HEK293T (cell line): ENCODE measurements at regions not wholly inside any gene's neighbourhood (a gene's known extent, or its start where the extent isn't known, plus 50 kb on each side); places are given as distances from the start of the nearest gene placed in this dataset.

Source experiments
- CTCF ChIA-PET: fragments of 350-600 bp; formaldehyde crosslinking; extraction: SDS; loops from one replicate; lab custom pipeline; 2021; ENCODE audit warnings: antibody characterized with exemption, inconsistent platforms; lab: Yijun Ruan, JAX
- POLR2A ChIA-PET: fragments of 350-600 bp; formaldehyde crosslinking; extraction: SDS; loops from one replicate; lab custom pipeline; 2020; ENCODE audit warnings: antibody characterized with exemption, inconsistent platforms; lab: Yijun Ruan, JAX
- DNase-seq: peaks from one replicate; pipeline ENCODE4 v3.0.0; 2012; ENCODE audit warnings: mixed read lengths; ENCODE audit errors: extremely low spot score
- ARNT ChIP-seq: fragments of 450-650 bp; IDR thresholded peaks from 2 replicates; pipeline ENCODE4 v1.6.1; 2017; ENCODE audit warnings: mild to moderate bottlenecking
- BHLHE40 ChIP-seq: fragments of 450-650 bp; IDR thresholded peaks from 2 replicates; pipeline ENCODE4 v1.6.1; 2016; ENCODE audit warnings: mild to moderate bottlenecking, moderate library complexity, borderline replicate concordance
- CTBP1 ChIP-seq: fragments of 450-650 bp; IDR thresholded peaks from 2 replicates; pipeline ENCODE4 v1.6.1; 2016; ENCODE audit warnings: borderline replicate concordance
- ELF4 ChIP-seq: fragments of 450-650 bp; IDR thresholded peaks from 2 replicates; pipeline ENCODE4 v1.6.1; 2017; ENCODE audit warnings: antibody characterized with exemption
- FOXA1 ChIP-seq: fragments of 450-650 bp; IDR thresholded peaks from 2 replicates; pipeline ENCODE4 v1.6.1; 2016; ENCODE audit warnings: mild to moderate bottlenecking
- FOXK2 ChIP-seq: fragments of 450-650 bp; IDR thresholded peaks from 2 replicates; pipeline ENCODE4 v1.6.1; 2016; ENCODE audit warnings: mild to moderate bottlenecking
- FOXM1 ChIP-seq: fragments of 450-650 bp; IDR thresholded peaks from 2 replicates; pipeline ENCODE4 v1.6.1; 2017; ENCODE audit warnings: mild to moderate bottlenecking, borderline replicate concordance
- HDGF ChIP-seq: fragments of 450-650 bp; IDR thresholded peaks from 2 replicates; pipeline ENCODE4 v1.6.1; 2017; ENCODE audit warnings: antibody characterized with exemption, borderline replicate concordance
- L3MBTL2 ChIP-seq: fragments of 450-650 bp; conservative IDR thresholded peaks from 2 replicates; pipeline ENCODE4 v1.6.1; 2016; ENCODE audit warnings: mild to moderate bottlenecking
- LEF1 ChIP-seq: fragments of 450-650 bp; IDR thresholded peaks from 2 replicates; pipeline ENCODE4 v1.6.1; 2017; ENCODE audit warnings: mild to moderate bottlenecking, borderline replicate concordance
- NFRKB ChIP-seq: fragments of 450-650 bp; IDR thresholded peaks from 2 replicates; pipeline ENCODE4 v1.6.1; 2016; ENCODE audit warnings: mild to moderate bottlenecking, moderate library complexity
- SP1 ChIP-seq: fragments of 450-650 bp; IDR thresholded peaks from 2 replicates; pipeline ENCODE4 v1.6.1; 2017
- SUZ12 ChIP-seq: fragments of 450-650 bp; IDR thresholded peaks from 2 replicates; pipeline ENCODE4 v1.6.1; 2016; ENCODE audit warnings: mild to moderate bottlenecking
- TARDBP ChIP-seq: fragments of 450-650 bp; IDR thresholded peaks from 2 replicates; pipeline ENCODE4 v1.6.1; 2016
- ZNF384 ChIP-seq: fragments of 450-650 bp; IDR thresholded peaks from 2 replicates; pipeline ENCODE4 v1.6.1; 2016
- TF ChIP-seq, protein P1 (sequence below): fragments of 450-650 bp; IDR thresholded peaks from 2 replicates; pipeline ENCODE4 v1.6.1; 2016

DNA sequence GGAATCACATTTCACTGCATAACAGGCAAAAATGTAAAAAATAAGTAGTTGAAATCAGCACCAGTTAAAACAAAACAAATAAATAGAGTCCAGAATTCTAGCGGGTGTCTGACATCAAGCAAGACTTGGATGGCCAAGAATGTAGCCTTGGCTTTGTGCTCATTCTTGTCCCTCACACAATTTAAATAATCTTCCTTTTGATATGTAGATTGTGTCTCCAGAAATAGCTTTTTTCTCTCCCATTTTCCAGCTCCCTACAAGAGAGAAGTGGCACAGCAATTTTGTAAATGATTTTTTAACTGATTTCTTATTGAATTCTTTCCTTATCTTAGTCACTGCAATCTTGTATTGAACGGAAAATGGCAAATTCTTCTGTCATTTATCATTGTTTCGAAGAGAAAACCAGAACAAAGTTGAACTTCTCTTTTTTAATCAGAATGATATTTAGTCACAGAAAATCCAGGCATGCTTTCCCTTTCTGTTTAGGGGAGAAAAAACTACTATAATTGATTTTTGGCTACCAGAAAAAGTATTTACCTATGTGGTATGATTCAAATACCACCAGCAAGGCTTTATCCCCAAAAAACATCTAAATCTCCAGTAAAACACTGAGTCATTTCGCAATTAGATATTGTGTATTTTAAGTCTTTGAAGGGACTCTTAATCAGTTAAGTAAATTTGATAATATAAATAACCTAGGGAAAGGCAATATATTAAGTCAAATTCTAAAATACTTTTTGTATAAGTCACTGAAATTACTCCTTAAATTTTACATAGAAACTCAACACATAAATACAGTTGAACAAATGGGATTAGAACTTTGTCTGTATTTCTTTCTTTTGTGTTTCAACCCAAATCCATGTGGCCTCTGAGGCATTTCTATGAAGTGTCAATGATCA is 481.7 kb downstream of the GBE1 start:
- ChIA-PET CTCF (no interaction called here), POLR2A (no interaction called here)
- TF ChIP-seq L3MBTL2 = no peak
- no peak for DNase-seq

DNA sequence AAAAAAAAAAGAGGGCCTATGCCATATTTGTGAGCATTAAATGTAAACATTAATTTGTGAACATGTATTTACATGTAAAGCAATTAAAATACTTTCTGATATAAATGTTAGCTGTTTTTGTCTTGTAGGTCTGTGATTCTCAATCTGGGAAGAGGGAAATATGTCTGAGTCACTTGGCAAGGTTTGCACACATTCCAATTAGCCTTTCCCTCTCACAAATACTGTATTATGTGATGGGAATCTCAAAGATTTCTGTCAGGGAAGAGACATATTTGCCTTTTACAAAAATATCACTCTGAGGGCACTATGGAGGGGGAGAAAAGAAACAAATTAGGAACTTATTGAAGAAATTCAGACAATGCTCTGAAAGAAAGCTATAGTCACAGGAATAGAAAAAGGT is 483.6 kb downstream of the GBE1 start:
- DNase-seq = no peak
- ChIA-PET POLR2A (no interaction called here), CTCF (interaction anchor here (0.6 kb wide), 1 partner anchor 498 kb away, joined by 3 read pairs; no protein-coding TSS in a partner anchor)
- TF ChIP-seq HDGF (no peak), ZNF384 (no peak), ELF4 (no peak), BHLHE40 (no peak), L3MBTL2 (no peak), FOXM1 (no peak), NFRKB (no peak), LEF1 (no peak), SUZ12 (no peak), CTBP1 (no peak), SP1 (no peak), FOXA1 (no peak), TARDBP (no peak), ARNT (no peak), FOXK2 (no peak)
- TF ChIP-seq, protein P1, sequence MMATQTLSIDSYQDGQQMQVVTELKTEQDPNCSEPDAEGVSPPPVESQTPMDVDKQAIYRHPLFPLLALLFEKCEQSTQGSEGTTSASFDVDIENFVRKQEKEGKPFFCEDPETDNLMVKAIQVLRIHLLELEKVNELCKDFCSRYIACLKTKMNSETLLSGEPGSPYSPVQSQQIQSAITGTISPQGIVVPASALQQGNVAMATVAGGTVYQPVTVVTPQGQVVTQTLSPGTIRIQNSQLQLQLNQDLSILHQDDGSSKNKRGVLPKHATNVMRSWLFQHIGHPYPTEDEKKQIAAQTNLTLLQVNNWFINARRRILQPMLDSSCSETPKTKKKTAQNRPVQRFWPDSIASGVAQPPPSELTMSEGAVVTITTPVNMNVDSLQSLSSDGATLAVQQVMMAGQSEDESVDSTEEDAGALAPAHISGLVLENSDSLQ = no peak

- TF ChIP-seq ARNT (no peak), SUZ12 (no peak), FOXA1 (no peak), CTBP1 (no peak), HDGF (no peak), SP1 (no peak)
- ChIA-PET CTCF (no interaction called here), POLR2A (no interaction called here)
- DNase-seq = no peak
Observed at GRCh38 chr3:81274671-81275070, 486.8 kb downstream of the GBE1 start.

DNA sequence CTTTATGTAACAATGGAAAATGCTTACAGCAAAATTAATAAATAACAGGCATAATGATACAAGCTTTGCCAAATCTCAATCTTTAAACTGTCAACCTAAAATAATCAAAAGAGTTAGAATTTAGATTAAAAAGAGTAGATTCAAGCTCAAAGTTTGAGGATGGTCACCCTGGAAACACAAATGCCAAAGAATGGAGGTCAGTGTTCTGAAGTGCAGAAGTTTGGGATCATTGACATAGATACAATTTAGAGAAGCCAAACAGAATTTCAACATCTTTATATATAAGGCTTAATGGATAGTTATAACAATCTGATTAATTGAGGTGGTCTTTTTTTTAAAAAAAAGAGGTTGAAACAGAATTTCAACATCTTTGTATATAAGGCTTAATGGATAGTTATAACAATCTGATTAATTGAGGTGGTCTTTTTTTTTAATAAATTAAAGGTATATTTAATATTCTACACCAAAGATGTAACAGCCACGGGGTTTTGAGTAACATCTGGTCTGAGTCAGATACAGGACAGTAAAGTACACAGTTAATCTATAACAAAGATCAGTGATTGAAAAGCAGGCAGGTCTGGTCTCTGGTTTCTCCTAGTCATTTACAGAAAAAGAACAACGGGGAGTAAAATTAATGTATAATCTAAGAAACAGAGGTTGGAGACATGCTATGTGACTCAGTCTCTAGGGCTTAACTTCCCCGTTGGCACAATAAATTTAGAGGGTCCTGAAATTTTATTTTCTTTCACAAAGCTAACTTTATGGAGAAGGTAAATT is 490.7 kb downstream of the GBE1 start:
- no peak for TF ChIP-seq FOXM1
- TF ChIP-seq L3MBTL2 = no peak
- TF ChIP-seq NFRKB = no peak
- no peak for TF ChIP-seq ZNF384
- no peak for TF ChIP-seq FOXA1
- TF ChIP-seq, protein P1 = no peak
- TF ChIP-seq ARNT = no peak
- no peak for TF ChIP-seq CTBP1
- TF ChIP-seq BHLHE40 = no peak
- TF ChIP-seq SP1 = no peak
- no peak for TF ChIP-seq HDGF
- ChIA-PET POLR2A (no interaction called here), CTCF (no interaction called here)
- DNase-seq = no peak

DNA sequence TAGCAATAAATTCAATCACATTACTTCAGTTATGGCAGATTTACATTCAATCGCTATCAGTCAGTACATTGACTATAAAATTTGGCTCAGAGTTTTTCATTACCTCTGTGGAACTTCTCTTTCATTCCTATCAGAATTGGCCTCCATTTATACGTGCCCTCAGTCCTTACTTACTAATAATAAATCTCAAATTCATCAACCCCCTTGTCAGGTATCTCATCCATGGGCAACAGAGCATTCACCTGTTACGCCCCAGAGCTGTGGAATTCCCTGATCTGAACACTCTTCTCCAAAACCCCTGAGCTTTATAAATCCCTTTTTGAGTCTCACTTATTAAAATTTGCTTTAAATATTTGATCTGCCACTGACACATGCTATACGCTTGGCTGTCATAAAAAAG is 492.9 kb downstream of the GBE1 start:
- POLR2A ChIA-PET = no interaction called here
- CTCF ChIA-PET = no interaction called here
- no peak for DNase-seq
- TF ChIP-seq LEF1 = no peak
- TF ChIP-seq, protein P1 = no peak
- TF ChIP-seq SUZ12 = no peak
- TF ChIP-seq BHLHE40 = no peak
- no peak for TF ChIP-seq CTBP1
- no peak for TF ChIP-seq NFRKB
- no peak for TF ChIP-seq ARNT
- TF ChIP-seq ELF4 = no peak
- TF ChIP-seq HDGF = no peak
- TF ChIP-seq FOXA1 = no peak
- no peak for TF ChIP-seq ZNF384
- no peak for TF ChIP-seq SP1
- TF ChIP-seq L3MBTL2 = no peak
- TF ChIP-seq FOXM1 = no peak
- no peak for TF ChIP-seq TARDBP
- no peak for TF ChIP-seq FOXK2

DNA sequence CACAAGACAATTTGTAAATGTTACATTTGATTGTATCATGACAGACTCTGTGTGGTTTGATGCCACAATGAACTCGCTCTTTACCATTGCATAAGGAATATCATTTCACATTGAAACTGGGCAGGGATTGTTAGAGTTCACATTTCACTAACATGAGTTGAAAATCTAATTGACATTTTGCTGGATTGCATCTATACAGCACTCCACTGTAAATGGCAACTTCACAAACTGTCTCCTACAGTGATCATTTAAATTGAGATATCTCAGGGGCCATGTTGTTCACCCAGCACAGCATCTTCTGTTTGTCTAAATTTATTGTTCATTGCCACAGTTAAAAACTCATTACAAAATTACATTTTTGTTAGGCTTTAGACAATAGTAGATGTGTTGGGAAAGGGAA is 499.4 kb downstream of the GBE1 start:
- TF ChIP-seq FOXM1 (no peak), TARDBP (no peak), L3MBTL2 (no peak), FOXA1 (no peak), SP1 (no peak), CTBP1 (no peak), FOXK2 (no peak), HDGF (no peak), ZNF384 (no peak), ELF4 (no peak), ARNT (no peak)
- CTCF ChIA-PET = no interaction called here
- POLR2A ChIA-PET = no interaction called here
- DNase-seq = no peak
